NOMO-1 treated with dmso at 0.1 percent for 144 hours (cell line): ENCODE measurements at regions not wholly inside any gene's neighbourhood (a gene's known extent, or its start where the extent isn't known, plus 50 kb on each side); places are given as distances from the start of the nearest gene placed in this dataset.
A peak's percentile ranks its signal among the peaks of the same experiment; 100 is the strongest.

Experiments
- DNase-seq: peaks from one replicate; lab custom pipeline; 2025; ENCODE audit not compliant: unreplicated experiment; lab: John Stamatoyannopoulos, UW

GRCh38 chr18:27500531-27500930 lies 315.4 kb upstream of the CHST9 start:
- DNase-seq, result no peak

- no peak for DNase-seq
Observed at GRCh38 chr18:27497246-27497645, 312.1 kb upstream of the CHST9 start.

- no peak for DNase-seq
Observed at GRCh38 chr18:27493182-27493581, 308.1 kb upstream of the CHST9 start.

GRCh38 chr18:27491772-27492171 lies 306.7 kb upstream of the CHST9 start:
- no peak for DNase-seq

- no peak for DNase-seq
Observed at GRCh38 chr18:27483276-27483675, 298.2 kb upstream of the CHST9 start.

- no peak for DNase-seq
Observed at GRCh38 chr18:27478459-27478858, 293.4 kb upstream of the CHST9 start.

GRCh38 chr18:27473318-27473717 lies 288.2 kb upstream of the CHST9 start:
- no peak for DNase-seq

GRCh38 chr18:27467073-27467472 lies 282.0 kb upstream of the CHST9 start:
- no peak for DNase-seq

- no peak for DNase-seq
Observed at GRCh38 chr18:27461957-27462356, 276.8 kb upstream of the CHST9 start.

GRCh38 chr18:27449104-27449503 lies 264.0 kb upstream of the CHST9 start:
- DNase-seq, result peak; percentile 37

- DNase-seq, result peak; percentile 0
Observed at GRCh38 chr18:27447930-27448329, 262.8 kb upstream of the CHST9 start.

GRCh38 chr18:27447451-27447881 lies 262.4 kb upstream of the CHST9 start:
- DNase-seq, result no peak

- no peak for DNase-seq
Observed at GRCh38 chr18:27430595-27430994, 245.5 kb upstream of the CHST9 start.

GRCh38 chr18:27428716-27429475 lies 243.8 kb upstream of the CHST9 start:
- DNase-seq, result no peak

GRCh38 chr18:27428120-27428519 lies 243.0 kb upstream of the CHST9 start:
- DNase-seq, result no peak

- DNase-seq, result no peak
Observed at GRCh38 chr18:27423581-27423980, 238.5 kb upstream of the CHST9 start.

GRCh38 chr18:27419646-27420045 lies 234.5 kb upstream of the CHST9 start:
- DNase-seq, result no peak

GRCh38 chr18:27415495-27415894 lies 230.4 kb upstream of the CHST9 start:
- DNase-seq, result no peak

- DNase-seq, result no peak
Observed at GRCh38 chr18:27414682-27415081, 229.6 kb upstream of the CHST9 start.

- DNase-seq, result no peak
Observed at GRCh38 chr18:27413495-27414401, 228.6 kb upstream of the CHST9 start.

- DNase-seq, result no peak
Observed at GRCh38 chr18:27412556-27412955, 227.4 kb upstream of the CHST9 start.

- no peak for DNase-seq
Observed at GRCh38 chr18:27411911-27412310, 226.8 kb upstream of the CHST9 start.
